HG03135 (cell line): ENCODE measurements at regions not wholly inside any gene's neighbourhood (a gene's known extent, or its start where the extent isn't known, plus 50 kb on each side); places are given as distances from the start of the nearest gene placed in this dataset.
"Not testable (repeated sequence)": the region's sequence is repeated elsewhere in the genome, so short reads cannot be mapped to it uniquely, and the experiment has no call there.

Source experiments
- ATAC-seq: cut with Tn5 transposase; IDR thresholded peaks from one replicate; pipeline ENCODE4 v1.9.1; 2021; ENCODE audit warnings: mild to moderate bottlenecking, moderate library complexity; ENCODE audit not compliant: unreplicated experiment

- no peak for ATAC-seq
Observed at GRCh38 chr7:119515214-119515613, 757.8 kb upstream of the KCND2 start.

- ATAC-seq, result no peak
Observed at GRCh38 chr7:119515962-119516361, 757.0 kb upstream of the KCND2 start.

- no peak for ATAC-seq
Observed at GRCh38 chr7:119522263-119522662, 750.7 kb upstream of the KCND2 start.

- ATAC-seq, result no peak
Observed at GRCh38 chr7:119522698-119523097, 750.3 kb upstream of the KCND2 start.

GRCh38 chr7:119545118-119545517 is 727.9 kb upstream of the KCND2 start:
- no peak for ATAC-seq

GRCh38 chr7:119555788-119556187 is 717.2 kb upstream of the KCND2 start:
- ATAC-seq, result no peak

- ATAC-seq, result no peak
Observed at GRCh38 chr7:119556436-119556835, 716.5 kb upstream of the KCND2 start.

GRCh38 chr7:119561751-119562150 is 711.2 kb upstream of the KCND2 start:
- ATAC-seq, result no peak

- ATAC-seq, result no peak
Observed at GRCh38 chr7:119562839-119563238, 710.1 kb upstream of the KCND2 start.

- no peak for ATAC-seq
Observed at GRCh38 chr7:119571666-119572065, 701.3 kb upstream of the KCND2 start.

GRCh38 chr7:119572132-119572531 is 700.8 kb upstream of the KCND2 start:
- no peak for ATAC-seq

GRCh38 chr7:119572541-119572940 is 700.4 kb upstream of the KCND2 start:
- no peak for ATAC-seq

- no peak for ATAC-seq
Observed at GRCh38 chr7:119578116-119578515, 694.9 kb upstream of the KCND2 start.

GRCh38 chr7:119594956-119595355 is 678.0 kb upstream of the KCND2 start:
- ATAC-seq, result no peak

- ATAC-seq, result no peak
Observed at GRCh38 chr7:119596651-119597050, 676.3 kb upstream of the KCND2 start.

GRCh38 chr7:119606297-119606696 is 666.7 kb upstream of the KCND2 start:
- no peak for ATAC-seq

- ATAC-seq, result no peak
Observed at GRCh38 chr7:119620769-119621168, 652.2 kb upstream of the KCND2 start.

- no peak for ATAC-seq
Observed at GRCh38 chr7:119623427-119623826, 649.5 kb upstream of the KCND2 start.

- no peak for ATAC-seq
Observed at GRCh38 chr7:119630406-119630969, 642.5 kb upstream of the KCND2 start.

- not testable (repeated sequence) for ATAC-seq
Observed at GRCh38 chr7:119633812-119634211, 639.2 kb upstream of the KCND2 start.

- ATAC-seq, result no peak
Observed at GRCh38 chr7:119640326-119640725, 632.6 kb upstream of the KCND2 start.

GRCh38 chr7:119640861-119641260 is 632.1 kb upstream of the KCND2 start:
- ATAC-seq, result no peak

GRCh38 chr7:119643558-119643957 is 629.4 kb upstream of the KCND2 start:
- ATAC-seq, result no peak
